NCI-H748 treated with DMSO at 0.1 percent for 48 hours (cell line): ENCODE measurements at regions not wholly inside any gene's neighbourhood (a gene's known extent, or its start where the extent isn't known, plus 50 kb on each side); places are given as distances from the start of the nearest gene placed in this dataset.

ENCODE experiments used
- DNase-seq: peaks from one replicate; lab custom pipeline; 2025; lab: John Stamatoyannopoulos, UW

DNA sequence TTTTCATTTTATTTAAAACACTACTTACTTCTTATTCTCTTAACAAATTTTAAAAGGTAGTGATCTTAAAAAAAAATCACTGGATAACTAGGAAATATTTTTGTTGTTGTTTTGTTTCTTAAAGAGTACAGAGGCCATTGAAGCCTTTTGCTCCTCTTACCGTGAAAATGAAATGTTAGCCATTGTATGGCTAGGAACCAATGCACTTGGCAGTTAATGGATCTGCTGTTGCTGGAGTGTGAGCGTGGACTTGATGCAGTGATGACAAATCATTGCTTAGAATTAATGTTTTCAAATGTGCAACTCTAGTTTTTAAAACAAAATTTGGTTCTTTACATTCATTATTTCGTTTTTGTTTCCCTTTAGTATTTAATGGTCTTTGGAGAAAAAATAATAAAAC lies 162.3 kb downstream of the HAUS1 start:
- DNase-seq: no peak

GRCh38 chr18:46268671-46269070 lies 164.5 kb downstream of the HAUS1 start:
- no peak for DNase-seq

- DNase-seq: no peak
Observed at GRCh38 chr18:46269275-46269674, 165.1 kb downstream of the HAUS1 start.

DNA sequence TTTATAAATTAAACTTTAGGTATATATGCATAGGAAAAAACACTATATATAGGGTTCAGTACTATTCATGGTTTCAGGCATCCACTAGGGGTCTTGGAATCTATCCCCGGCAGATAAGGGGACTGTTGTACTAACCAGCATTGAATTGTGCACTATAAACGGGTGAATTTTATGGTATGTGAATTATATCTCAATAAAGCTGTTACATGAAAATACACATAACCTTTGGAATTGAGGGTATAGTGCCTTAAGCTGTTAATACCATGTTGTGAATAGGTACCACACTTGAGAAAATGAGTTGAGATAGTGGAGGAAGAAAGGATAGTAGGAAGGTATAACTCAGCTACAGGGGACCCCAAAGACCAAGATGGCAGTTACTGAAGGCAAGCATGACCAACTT lies 167.3 kb downstream of the HAUS1 start:
- DNase-seq: no peak

DNA sequence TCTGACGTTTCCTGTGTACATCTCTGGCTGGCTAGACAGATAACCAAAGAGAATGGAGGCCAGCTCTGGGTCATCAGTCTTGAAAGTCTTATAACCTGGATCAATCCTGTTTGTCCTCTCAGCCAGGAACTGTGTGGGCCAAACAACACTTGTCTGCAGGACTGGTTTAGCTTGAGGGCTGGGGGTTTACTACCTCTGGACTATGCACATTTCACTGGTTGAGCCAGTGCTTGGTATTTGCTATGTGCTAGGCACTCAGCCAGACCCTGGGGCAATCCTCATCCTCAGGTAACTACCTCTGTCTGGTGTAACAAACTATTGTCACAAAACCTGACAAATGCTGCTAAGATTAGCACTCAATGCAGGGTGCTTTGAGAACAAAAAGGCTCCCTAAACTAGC lies 169.7 kb downstream of the HAUS1 start:
- DNase-seq: no peak

- DNase-seq: no peak
Observed at GRCh38 chr18:46274266-46274665, 170.1 kb downstream of the HAUS1 start.

- DNase-seq: no peak
Observed at GRCh38 chr18:46275370-46275769, 171.2 kb downstream of the HAUS1 start.

GRCh38 chr18:46276748-46277147 lies 172.6 kb downstream of the HAUS1 start:
- DNase-seq: no peak

GRCh38 chr18:46278481-46279465 lies 174.6 kb downstream of the HAUS1 start:
- DNase-seq: no peak

GRCh38 chr18:46279673-46280072 lies 175.5 kb downstream of the HAUS1 start:
- no peak for DNase-seq

- peak; percentile 42 for DNase-seq
Observed at GRCh38 chr18:46281185-46282176, 177.3 kb downstream of the HAUS1 start.

GRCh38 chr18:46282177-46282570 lies 178.0 kb downstream of the HAUS1 start:
- no peak for DNase-seq

DNA sequence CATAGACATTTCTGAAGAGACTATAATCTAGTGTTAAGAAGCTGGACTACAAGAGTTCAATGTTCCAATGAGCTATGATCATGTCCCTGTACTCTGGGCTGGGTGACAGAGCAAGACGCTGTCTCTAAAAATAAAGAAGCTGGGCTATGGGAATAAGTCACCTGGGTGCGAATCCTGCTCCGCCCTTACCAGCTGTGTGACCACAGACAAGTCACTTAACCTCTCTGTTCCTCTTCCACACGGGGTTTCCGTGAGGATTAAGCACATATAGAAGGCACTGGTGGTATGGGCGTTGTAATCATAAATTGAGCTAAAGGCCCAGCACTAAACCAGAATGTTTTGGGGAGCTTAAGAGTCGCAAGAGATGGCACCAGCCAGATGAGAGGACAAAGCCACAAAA lies 178.5 kb downstream of the HAUS1 start:
- DNase-seq: no peak

DNA sequence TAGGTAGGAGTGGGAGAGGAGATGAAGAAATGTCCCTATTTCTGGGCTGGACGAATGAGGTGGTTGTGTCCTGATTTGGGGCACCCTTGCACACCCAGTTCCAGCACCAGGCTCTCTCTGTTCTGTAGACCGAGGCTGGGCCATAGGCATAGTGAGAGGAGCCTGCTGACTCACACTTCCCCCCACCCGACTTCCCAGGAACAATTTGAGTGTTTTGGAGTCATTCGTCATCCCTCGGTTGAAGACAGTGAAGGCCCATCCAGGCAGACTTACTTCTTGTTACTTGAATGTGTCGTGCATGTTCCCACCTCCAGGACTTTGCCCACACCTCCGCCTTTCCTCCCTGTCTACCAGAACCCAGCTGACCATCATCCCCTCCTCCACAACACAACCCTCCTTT lies 179.1 kb downstream of the HAUS1 start:
- no peak for DNase-seq

- no peak for DNase-seq
Observed at GRCh38 chr18:46283895-46284295, 179.7 kb downstream of the HAUS1 start.

GRCh38 chr18:46289463-46289862 lies 185.3 kb downstream of the HAUS1 start:
- DNase-seq: no peak

DNA sequence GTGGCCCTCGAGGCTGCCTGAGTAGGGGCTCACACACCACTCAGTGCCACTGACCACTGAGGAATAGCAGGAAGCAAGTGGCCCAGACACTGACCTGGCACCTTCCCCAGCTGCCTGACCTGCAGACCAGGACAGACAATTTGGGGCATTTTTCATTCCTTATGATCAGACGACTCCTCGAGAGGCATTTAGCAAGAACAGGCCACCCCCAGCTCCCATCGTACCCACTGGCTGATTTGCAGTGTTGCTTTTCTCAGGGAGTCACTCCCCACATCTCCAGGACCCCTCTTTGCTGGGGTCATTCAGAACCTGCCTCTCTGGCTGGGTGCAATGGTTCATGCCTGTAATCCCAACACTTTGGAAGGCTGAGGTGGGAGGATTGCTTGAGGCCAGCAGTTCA lies 185.7 kb downstream of the HAUS1 start:
- no peak for DNase-seq

- no peak for DNase-seq
Observed at GRCh38 chr18:46290440-46291020, 186.3 kb downstream of the HAUS1 start.

GRCh38 chr18:46291149-46291548 lies 187.0 kb downstream of the HAUS1 start:
- no peak for DNase-seq

DNA sequence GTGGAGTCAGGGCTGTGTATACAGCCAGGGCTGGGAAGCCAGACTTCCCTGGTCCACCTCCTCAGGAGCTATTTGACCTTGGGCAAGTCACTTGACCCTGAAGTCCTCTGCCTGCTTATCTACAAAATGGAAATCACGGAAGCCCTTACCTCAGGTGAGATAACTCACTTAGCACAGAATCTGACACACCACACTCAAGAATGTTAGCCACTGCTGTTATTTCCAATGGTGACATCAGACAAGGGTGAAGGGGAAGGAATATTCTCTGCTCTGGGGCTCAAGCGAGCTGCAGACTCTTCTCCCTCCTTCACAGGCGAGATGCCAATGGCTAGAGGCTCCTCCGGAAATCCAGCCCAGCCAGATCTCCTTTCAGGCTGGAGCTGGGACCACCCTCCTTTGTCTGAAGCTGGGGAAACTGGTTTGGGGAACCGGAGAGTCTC lies 189.6 kb downstream of the HAUS1 start:
- no peak for DNase-seq

- DNase-seq: no peak
Observed at GRCh38 chr18:46294318-46294717, 190.1 kb downstream of the HAUS1 start.

DNA sequence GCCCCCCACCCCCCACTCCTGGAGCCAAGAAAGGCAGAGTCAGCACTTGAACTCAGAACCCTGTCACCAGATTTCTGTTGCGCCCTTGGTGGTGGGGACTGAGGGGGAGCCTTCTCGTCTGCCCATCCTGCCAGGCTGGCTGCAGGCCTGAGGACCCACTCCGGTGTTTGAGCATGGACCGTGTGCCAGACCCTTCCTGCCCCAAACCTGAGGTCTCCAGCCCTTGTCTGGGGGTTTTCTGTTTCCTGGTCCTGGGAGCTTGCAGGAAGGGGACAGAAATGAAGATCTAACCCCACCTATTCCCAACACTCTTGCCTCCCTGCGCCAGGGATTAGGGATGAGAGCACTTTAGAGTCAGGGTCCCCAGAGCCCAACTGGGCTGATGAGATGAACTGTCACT lies 190.6 kb downstream of the HAUS1 start:
- no peak for DNase-seq
